HCT116 (cell line): ENCODE measurements at regions not wholly inside any gene's neighbourhood (a gene's known extent, or its start where the extent isn't known, plus 50 kb on each side); places are given as distances from the start of the nearest gene placed in this dataset.

Experiments
- ATAC-seq: fragments of 200-7000 bp; cut with Tn5 transposase; 2 replicates; pipeline ENCODE4 v1.9.1; 2020; ENCODE audit warnings: mild to moderate bottlenecking, moderate library complexity
- BruUV-seq: library from RNA; stranded (reverse); fragments of 400-500 nt; replicated peaks from 2 replicates; lab custom pipeline; 2021; lab: Mats Ljungman, UMichigan
- CTCF ChIA-PET: fragments of 300-600 bp; sonication (Branson Sonifier 250); formaldehyde crosslinking; loops from one replicate; lab custom pipeline; 2021; ENCODE audit warnings: antibody characterized with exemption; lab: Charles Lee
- POLR2A ChIA-PET: fragments of 300-600, 350-600 bp; sonication (Branson Sonifier 250); formaldehyde crosslinking; loops from one replicate; lab custom pipeline; 2021; ENCODE audit warnings: antibody characterized with exemption; lab: Charles Lee
- RAD21 ChIA-PET, 2 experiments: fragments of 300-600 bp; sonication (Branson Sonifier 250); formaldehyde crosslinking; loops; one replicate each; lab custom pipeline; 2023; ENCODE audit warnings: low total read pairs in 2 of 2; ENCODE audit not compliant: uncharacterized antibody in 2 of 2, unreplicated experiment in 2 of 2, low non-redundant PET in 1 of 2; lab: Charles Lee
- DNase-seq: peaks from one replicate; pipeline ENCODE4 v3.0.0-alpha.2; 2010; ENCODE audit warnings: low read depth, low spot score
- H2AFZ ChIP-seq: fragments of 200-600 bp; shearing (Covaris generic), sonication (generic); 2 replicates; pipeline ENCODE4 v1.6.1; 2017; ENCODE audit warnings: low read depth, mixed run types, mixed read lengths, antibody characterized with exemption, low read length; ENCODE audit not compliant: poor library complexity, severe bottlenecking
- H3K27ac ChIP-seq: 2 replicates; pipeline ENCODE4 v1.5.1; 2012; ENCODE audit warnings: low read depth, low read length
- H3K27me3 ChIP-seq: fragments of 200-600 bp; sonication (generic); 2 replicates; pipeline ENCODE4 v1.6.1; 2016; ENCODE audit warnings: mixed run types, low read length, mixed read lengths; ENCODE audit not compliant: insufficient read depth
- H3K36me3 ChIP-seq, 2 experiments: fragments of 200-500 bp in 1 of 2; fragments of 200-600 bp in 1 of 2; sonication (Bioruptor generic) in 1 of 2; sonication (generic) in 1 of 2; 2 replicates each; pipeline versions ENCODE4 v1.5.1 to v1.6.1; 2014 to 2016; ENCODE audit warnings: low read length in 2 of 2, inconsistent platforms in 1 of 2, mixed read lengths in 1 of 2, mixed run types in 1 of 2; ENCODE audit not compliant: insufficient read depth in 2 of 2, control insufficient read depth in 1 of 2
- H3K4me1 ChIP-seq, 2 experiments: fragments of 200-600 bp in 1 of 2; sonication (generic) in 1 of 2; 2 replicates each; pipeline versions ENCODE4 v1.5.1 to v1.6.1; 2012 to 2017; ENCODE audit warnings: low read length in 2 of 2, inconsistent platforms in 1 of 2, mild to moderate bottlenecking in 1 of 2, mixed read lengths in 1 of 2, mixed run types in 1 of 2, moderate library complexity in 1 of 2; ENCODE audit not compliant: insufficient read depth in 2 of 2, control insufficient read depth in 1 of 2
- H3K4me2 ChIP-seq: fragments of 200-600 bp; sonication (generic); 2 replicates; pipeline ENCODE4 v1.6.1; 2017; ENCODE audit warnings: mixed run types, low read length, mixed read lengths
- H3K4me3 ChIP-seq, 2 experiments: fragments of 200-600 bp in 1 of 2; sonication (generic) in 1 of 2; replicated peaks in 1 of 2; 2 replicates each; pipeline ENCODE4 v1.5.1; 2011 to 2016; ENCODE audit warnings: low read length in 2 of 2, control low read depth in 1 of 2, low read depth in 1 of 2, mild to moderate bottlenecking in 1 of 2, mixed read lengths in 1 of 2, mixed run types in 1 of 2
- H3K79me2 ChIP-seq: fragments of 200-600 bp; sonication (generic); 2 replicates; pipeline ENCODE4 v1.6.1; 2017; ENCODE audit warnings: mild to moderate bottlenecking, mixed run types, low read length, moderate library complexity, mixed read lengths; ENCODE audit not compliant: insufficient read depth
- H3K9ac ChIP-seq: fragments of 200-600 bp; sonication (generic); 2 replicates; pipeline ENCODE4 v1.6.1; 2016; ENCODE audit warnings: low read length, mixed read lengths
- H3K9me2 ChIP-seq: fragments of 200-600 bp; sonication (generic), shearing (Covaris generic); 2 replicates; pipeline ENCODE4 v1.6.1; 2017; ENCODE audit warnings: mixed run types, mild to moderate bottlenecking, moderate library complexity; ENCODE audit not compliant: insufficient read depth
- H3K9me3 ChIP-seq, 2 experiments: fragments of 200-500 bp in 1 of 2; fragments of 200-600 bp in 1 of 2; sonication (Bioruptor generic) in 1 of 2; sonication (generic) in 1 of 2; 2 replicates each; pipeline ENCODE4 v1.6.1; 2014 to 2017; ENCODE audit warnings: low read length in 2 of 2, mixed read lengths in 2 of 2, inconsistent platforms in 1 of 2, low read depth in 1 of 2, mild to moderate bottlenecking in 1 of 2, mixed run types in 1 of 2, moderate library complexity in 1 of 2; ENCODE audit not compliant: control insufficient read depth in 1 of 2, insufficient read depth in 1 of 2
- H4K20me1 ChIP-seq: fragments of 200-600 bp; sonication (generic), shearing (Covaris generic); 2 replicates; pipeline ENCODE4 v1.6.1; 2017; ENCODE audit warnings: mixed run types, mild to moderate bottlenecking, moderate library complexity; ENCODE audit not compliant: insufficient read depth
- CEBPB ChIP-seq: IDR thresholded peaks from 2 replicates; pipeline ENCODE4 v1.6.1; 2012; ENCODE audit warnings: low read depth
- CTCF ChIP-seq, 3 experiments: fragments of 200-600 bp in 1 of 3; sonication (generic) in 1 of 3; IDR thresholded peaks in 2 of 3; conservative IDR thresholded peaks in 1 of 3; 2 replicates each; pipeline ENCODE4 v1.5.1; 2012 to 2017; ENCODE audit warnings: low read depth in 2 of 3, low read length in 2 of 3, antibody characterized with exemption in 1 of 3, borderline replicate concordance in 1 of 3, control low read depth in 1 of 3, mild to moderate bottlenecking in 1 of 3, mixed read lengths in 1 of 3, mixed run types in 1 of 3, moderate library complexity in 1 of 3; ENCODE audit not compliant: insufficient read depth in 1 of 3
- ELF1 ChIP-seq: IDR thresholded peaks from 2 replicates; pipeline ENCODE4 v1.6.1; 2012; ENCODE audit warnings: low read depth, borderline replicate concordance
- EZH2 ChIP-seq: fragments of 200-600 bp; sonication (generic); IDR thresholded peaks from 2 replicates; pipeline ENCODE4 v1.6.1; 2017; ENCODE audit warnings: antibody characterized with exemption, mixed run types
- EZH2phosphoT487 ChIP-seq: fragments of 200-600 bp; IDR thresholded peaks from 2 replicates; pipeline ENCODE4 v1.6.1; 2018; ENCODE audit warnings: antibody characterized with exemption, borderline replicate concordance
- FOSL1 ChIP-seq: IDR thresholded peaks from 2 replicates; pipeline ENCODE4 v1.6.1; 2012; ENCODE audit warnings: low read depth
- JUND ChIP-seq: IDR thresholded peaks from 2 replicates; pipeline ENCODE4 v1.6.1; 2012
- RAD21 ChIP-seq: IDR thresholded peaks from 2 replicates; pipeline ENCODE4 v1.6.1; 2012; ENCODE audit warnings: low read depth, mild to moderate bottlenecking
- SIN3A ChIP-seq: IDR thresholded peaks from 2 replicates; pipeline ENCODE4 v1.6.1; 2012; ENCODE audit warnings: low read depth
- SRF ChIP-seq: IDR thresholded peaks from 2 replicates; pipeline ENCODE4 v1.6.1; 2012; ENCODE audit warnings: low read depth
- TCF7L2 ChIP-seq: IDR thresholded peaks from 2 replicates; pipeline ENCODE4 v1.7.0; 2011; ENCODE audit warnings: borderline replicate concordance, inconsistent platforms; ENCODE audit not compliant: insufficient read depth, insufficient read length; ENCODE audit errors: extremely low read depth
- ZFX ChIP-seq: fragments of 450-650 bp; IDR thresholded peaks from 2 replicates; pipeline ENCODE4 v1.6.1; 2017
- ZNF274 ChIP-seq: fragments of 200-500 bp; sonication (Bioruptor generic); IDR thresholded peaks from 2 replicates; pipeline ENCODE4 v1.6.1; 2014; ENCODE audit warnings: mild to moderate bottlenecking, low read depth, low read length, inconsistent platforms
- intact Hi-C: fragments of 100-400 bp; cut with micrococcal nuclease; formaldehyde crosslinking; loops from 2 replicates; pipeline ENCODE4 v1.10.0; 2022
- TF ChIP-seq, protein P1 (sequence below): IDR thresholded peaks from 2 replicates; pipeline ENCODE4 v1.6.1; 2012

GRCh38 chr3:110562621-110563020, 509.0 kb upstream of the NECTIN3 start:
- Histone ChIP-seq H3K36me3 (peaks cover 0 to 8% of the 10 kb centered on the region in 2 experiments; a peak in 1 of 4 replicates), H3K79me2 (no peaks in the 10 kb centered on the region), H3K4me2 (no peak overlapping the region), H2AFZ (no peak overlapping the region), H3K27me3 (no peaks in the 10 kb centered on the region), H3K27ac (no peak overlapping the region), H3K9ac (no peak overlapping the region), H3K9me3 (0 out of 4 replicates have a peak, but pooled peaks cover 0 to 3% of the 10 kb centered on the region in 2 experiments), H3K9me2 (no peaks in the 10 kb centered on the region), H3K4me1 (peaks cover 10 to 20% of the 10 kb centered on the region in 2 experiments), H3K4me3 (no peak overlapping the region), H4K20me1 (no peaks in the 10 kb centered on the region)
- TF ChIP-seq CTCF (IDR thresholded peaks at IDR 0.05 in 2 of 3, conservative IDR thresholded peaks at IDR 0.05 in 1 of 3; ENCODE audit: borderline replicate concordance in 1 of 3, insufficient read depth in 1 of 3, low read depth in 2 of 3, low read length in 2 of 3) = no peak
- TF ChIP-seq RAD21 = no peak
- no peak for TF ChIP-seq CEBPB
- no peak for TF ChIP-seq ZNF274
- no peak for TF ChIP-seq TCF7L2
- TF ChIP-seq EZH2phosphoT487 = no peak
- no peak for TF ChIP-seq EZH2
- no peak for TF ChIP-seq SIN3A
- TF ChIP-seq, protein P1, sequence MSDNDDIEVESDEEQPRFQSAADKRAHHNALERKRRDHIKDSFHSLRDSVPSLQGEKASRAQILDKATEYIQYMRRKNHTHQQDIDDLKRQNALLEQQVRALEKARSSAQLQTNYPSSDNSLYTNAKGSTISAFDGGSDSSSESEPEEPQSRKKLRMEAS = no peak
- TF ChIP-seq FOSL1 = no peak
- TF ChIP-seq SRF = no peak
- no peak for TF ChIP-seq ZFX
- TF ChIP-seq JUND = no peak
- TF ChIP-seq ELF1 = no peak
- RAD21 ChIA-PET = no interaction called here
- DNase-seq = no peak
- no TSS peak for BruUV-seq
- POLR2A ChIA-PET = no interaction called here
- CTCF ChIA-PET = no interaction called here
- no peak for ATAC-seq
- intact Hi-C loops = no loop called here
